ENCODE measurements at regions not wholly inside any gene's neighbourhood (a gene's known extent, or its start where the extent isn't known, plus 50 kb on each side); places are given as distances from the start of the nearest gene placed in this dataset.
A peak's percentile ranks its signal among the peaks of the same experiment; 100 is the strongest.

DNA sequence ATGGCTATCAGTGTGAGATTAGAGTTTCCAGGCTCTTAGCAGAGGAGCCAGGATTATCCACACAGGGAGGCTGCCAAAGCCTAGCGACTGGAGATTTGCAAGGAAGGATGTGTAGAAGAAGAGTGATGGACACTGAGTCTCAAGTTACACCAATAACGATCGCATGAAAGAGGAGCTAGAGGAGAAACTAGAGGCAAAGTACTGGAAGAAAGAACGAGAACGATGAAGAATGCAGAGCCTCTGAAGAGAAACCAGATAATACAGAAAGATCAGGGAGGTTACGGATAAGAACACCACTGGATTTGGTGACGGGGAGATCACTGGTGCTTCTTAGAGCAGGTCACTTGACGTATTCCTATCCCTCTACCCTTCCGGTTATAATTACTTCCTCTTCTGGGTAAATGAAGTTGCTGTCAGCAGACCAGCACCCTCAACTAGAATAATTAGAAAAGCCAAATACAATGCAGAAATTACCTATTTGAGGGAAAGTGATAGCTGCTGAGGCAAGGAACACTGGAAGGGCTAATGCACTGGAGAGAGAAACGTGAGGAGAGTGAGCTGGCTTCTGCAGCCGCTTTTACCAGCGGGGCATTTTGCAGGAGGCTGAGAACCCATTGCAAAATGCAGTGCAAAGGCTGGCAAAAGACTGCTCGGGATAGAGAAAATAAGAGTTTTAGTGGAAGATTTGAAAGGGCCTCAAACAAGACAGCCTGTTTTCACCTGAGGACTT is 93.1 kb upstream of the HIF1A start:
- Histone ChIP-seq H3K4me1 (ENCODE audit: low read length) (peaks cover 4% of the 10 kb centered on the region; the same call in 1 of the 2 replicates), H3K36me3 (replicated peaks; ENCODE audit: low read depth, low read length) (no peaks in the 10 kb centered on the region), H4K20me1 (ENCODE audit: insufficient read depth, low read length) (no peaks in the 10 kb centered on the region), H3K4me3 (ENCODE audit: low read length) (no peak overlapping the region), H3K27ac (ENCODE audit: low read length) (no peak overlapping the region), H3K9ac (ENCODE audit: low read length) (no peak overlapping the region), H3K9me3 (ENCODE audit: insufficient read depth, low read length) (no peaks in the 10 kb centered on the region), H2AFZ (ENCODE audit: low read depth, low read length) (peak overlapping the region; percentile 27; the same call in 1 of the 2 replicates), H3K79me2 (ENCODE audit: low read length) (no peaks in the 10 kb centered on the region), H3K27me3 (ENCODE audit: low read depth, low read length) (0 out of 2 replicates have a peak, but pooled peaks cover 4% of the 10 kb centered on the region), H3K4me2 (ENCODE audit: low read length) (no peak overlapping the region)
- TF ChIP-seq, protein P1, sequence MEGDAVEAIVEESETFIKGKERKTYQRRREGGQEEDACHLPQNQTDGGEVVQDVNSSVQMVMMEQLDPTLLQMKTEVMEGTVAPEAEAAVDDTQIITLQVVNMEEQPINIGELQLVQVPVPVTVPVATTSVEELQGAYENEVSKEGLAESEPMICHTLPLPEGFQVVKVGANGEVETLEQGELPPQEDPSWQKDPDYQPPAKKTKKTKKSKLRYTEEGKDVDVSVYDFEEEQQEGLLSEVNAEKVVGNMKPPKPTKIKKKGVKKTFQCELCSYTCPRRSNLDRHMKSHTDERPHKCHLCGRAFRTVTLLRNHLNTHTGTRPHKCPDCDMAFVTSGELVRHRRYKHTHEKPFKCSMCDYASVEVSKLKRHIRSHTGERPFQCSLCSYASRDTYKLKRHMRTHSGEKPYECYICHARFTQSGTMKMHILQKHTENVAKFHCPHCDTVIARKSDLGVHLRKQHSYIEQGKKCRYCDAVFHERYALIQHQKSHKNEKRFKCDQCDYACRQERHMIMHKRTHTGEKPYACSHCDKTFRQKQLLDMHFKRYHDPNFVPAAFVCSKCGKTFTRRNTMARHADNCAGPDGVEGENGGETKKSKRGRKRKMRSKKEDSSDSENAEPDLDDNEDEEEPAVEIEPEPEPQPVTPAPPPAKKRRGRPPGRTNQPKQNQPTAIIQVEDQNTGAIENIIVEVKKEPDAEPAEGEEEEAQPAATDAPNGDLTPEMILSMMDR (IDR thresholded peaks at IDR 0.05; ENCODE audit: low read depth, low read length): no peak
- no peak for TF ChIP-seq EZH2phosphoT487 (IDR thresholded peaks at IDR 0.05; ENCODE audit: low read depth)

DNA sequence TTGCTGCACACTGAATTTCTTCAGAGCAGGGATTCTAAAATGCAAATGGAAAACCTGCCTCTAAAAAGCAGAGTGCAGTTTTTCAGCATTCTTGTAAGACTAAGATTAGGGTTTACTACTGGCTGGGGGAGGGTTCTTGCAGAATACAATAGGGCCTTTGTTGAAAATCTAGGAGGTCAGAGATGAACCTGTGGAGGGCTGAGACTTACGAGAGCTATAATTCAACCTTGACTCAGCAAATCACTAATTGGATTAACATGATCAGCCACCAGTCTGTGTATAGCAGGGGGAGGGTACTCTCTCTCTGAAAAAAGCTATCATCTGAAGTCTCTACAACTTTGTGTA is 92.6 kb upstream of the HIF1A start:
- Histone ChIP-seq H3K27ac (ENCODE audit: low read length) (no peak overlapping the region), H2AFZ (ENCODE audit: low read depth, low read length) (no peak overlapping the region), H3K4me3 (ENCODE audit: low read length) (no peak overlapping the region), H4K20me1 (ENCODE audit: insufficient read depth, low read length) (no peaks in the 10 kb centered on the region), H3K9ac (ENCODE audit: low read length) (no peak overlapping the region), H3K36me3 (replicated peaks; ENCODE audit: low read depth, low read length) (no peaks in the 10 kb centered on the region), H3K27me3 (ENCODE audit: low read depth, low read length) (0 out of 2 replicates have a peak, but pooled peaks cover 7% of the 10 kb centered on the region), H3K4me2 (ENCODE audit: low read length) (no peak overlapping the region), H3K4me1 (ENCODE audit: low read length) (peaks cover 8% of the 10 kb centered on the region; the same call in 1 of the 2 replicates), H3K79me2 (ENCODE audit: low read length) (no peaks in the 10 kb centered on the region), H3K9me3 (ENCODE audit: insufficient read depth, low read length) (no peaks in the 10 kb centered on the region)
- TF ChIP-seq, protein P1 (IDR thresholded peaks at IDR 0.05; ENCODE audit: low read depth, low read length): no peak
- TF ChIP-seq EZH2phosphoT487 (IDR thresholded peaks at IDR 0.05; ENCODE audit: low read depth): no peak

DNA sequence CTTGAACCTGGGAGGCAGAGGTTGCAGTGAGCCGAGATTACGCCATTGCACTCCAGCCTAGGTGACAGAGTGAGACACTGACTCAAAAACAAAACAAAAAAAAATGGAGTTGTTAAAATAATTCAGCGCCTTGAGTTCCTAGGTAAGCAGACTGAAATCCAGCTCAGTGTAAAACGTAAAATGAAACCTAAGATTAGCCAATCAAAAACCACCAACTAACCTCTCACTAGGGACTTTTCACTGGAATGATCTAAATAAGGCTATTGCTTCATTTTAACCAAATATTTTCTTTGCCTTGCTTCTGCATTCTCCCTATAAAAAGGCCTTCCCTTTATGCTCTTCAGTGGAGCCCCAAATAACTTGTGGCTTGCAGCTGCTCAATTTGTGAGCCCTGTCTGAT is 91.6 kb upstream of the HIF1A start:
- Histone ChIP-seq H4K20me1 (ENCODE audit: insufficient read depth, low read length) (no peaks in the 10 kb centered on the region), H3K4me1 (ENCODE audit: low read length) (peaks cover 8% of the 10 kb centered on the region; the same call in 1 of the 2 replicates), H3K9me3 (ENCODE audit: insufficient read depth, low read length) (no peaks in the 10 kb centered on the region), H3K4me3 (ENCODE audit: low read length) (no peak overlapping the region), H3K9ac (ENCODE audit: low read length) (no peak overlapping the region), H3K79me2 (ENCODE audit: low read length) (no peaks in the 10 kb centered on the region), H3K4me2 (ENCODE audit: low read length) (no peak overlapping the region), H3K36me3 (replicated peaks; ENCODE audit: low read depth, low read length) (no peaks in the 10 kb centered on the region), H3K27me3 (ENCODE audit: low read depth, low read length) (peaks cover 7% of the 10 kb centered on the region; the same call in 1 of the 2 replicates), H2AFZ (ENCODE audit: low read depth, low read length) (no peak overlapping the region), H3K27ac (ENCODE audit: low read length) (no peak overlapping the region)
- no peak for TF ChIP-seq EZH2phosphoT487 (IDR thresholded peaks at IDR 0.05; ENCODE audit: low read depth)
- TF ChIP-seq, protein P1 (IDR thresholded peaks at IDR 0.05; ENCODE audit: low read depth, low read length): no peak

DNA sequence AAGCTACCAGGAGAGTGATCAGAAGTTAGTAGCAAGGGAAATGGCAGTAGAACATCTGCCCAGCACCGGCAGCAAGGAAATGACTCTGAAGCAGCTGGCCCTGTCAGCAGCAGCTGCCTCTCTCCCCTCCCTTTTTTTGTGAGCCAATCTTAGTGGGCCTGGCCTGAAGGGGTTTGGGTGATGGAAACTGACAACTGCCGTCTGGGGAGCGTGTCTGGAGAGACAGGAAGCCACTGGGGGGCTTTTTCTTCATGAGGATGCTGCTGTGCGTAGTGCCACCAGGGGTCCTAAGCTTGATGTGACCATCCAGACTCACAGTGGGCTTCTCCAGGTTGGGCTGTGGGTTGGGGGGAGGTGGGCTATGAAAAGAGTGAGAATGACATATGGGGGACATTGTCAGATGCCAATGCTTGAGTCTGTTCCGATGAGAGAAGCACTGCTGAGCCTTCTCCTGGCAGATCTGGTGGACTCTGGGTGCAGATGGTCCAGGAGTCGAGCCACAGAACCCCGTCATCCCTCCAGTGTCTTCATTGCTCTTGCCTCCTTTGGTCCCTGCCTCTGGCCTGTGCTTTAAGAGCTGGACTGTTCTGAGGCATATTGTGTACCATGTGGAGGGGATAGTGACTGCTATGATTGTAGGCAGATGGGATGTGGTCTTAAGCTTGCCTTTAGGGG is 87.6 kb upstream of the HIF1A start:
- Histone ChIP-seq H3K4me3 (ENCODE audit: low read length) (no peak overlapping the region), H3K79me2 (ENCODE audit: low read length) (no peaks in the 10 kb centered on the region), H3K36me3 (replicated peaks; ENCODE audit: low read depth, low read length) (no peaks in the 10 kb centered on the region), H3K27me3 (ENCODE audit: low read depth, low read length) (peaks cover 7% of the 10 kb centered on the region; the same call in 1 of the 2 replicates), H3K27ac (ENCODE audit: low read length) (no peak overlapping the region), H3K9ac (ENCODE audit: low read length) (no peak overlapping the region), H4K20me1 (ENCODE audit: insufficient read depth, low read length) (no peaks in the 10 kb centered on the region), H3K4me2 (ENCODE audit: low read length) (no peak overlapping the region), H3K4me1 (ENCODE audit: low read length) (peaks cover 3% of the 10 kb centered on the region; the same call in 1 of the 2 replicates), H2AFZ (ENCODE audit: low read depth, low read length) (0 out of 2 replicates have a peak overlapping the region, but pooled peaks have one; percentile 33), H3K9me3 (ENCODE audit: insufficient read depth, low read length) (no peaks in the 10 kb centered on the region)
- TF ChIP-seq, protein P1 (IDR thresholded peaks at IDR 0.05; ENCODE audit: low read depth, low read length): peak; percentile 10; the same call in 1 of the 2 replicates
- no peak for TF ChIP-seq EZH2phosphoT487 (IDR thresholded peaks at IDR 0.05; ENCODE audit: low read depth)
